Lung (tissue), 11 donors: ENCODE measurements at regions not wholly inside any gene's neighbourhood (a gene's known extent, or its start where the extent isn't known, plus 50 kb on each side); places are given as distances from the start of the nearest gene placed in this dataset.

ENCODE experiments used
- ATAC-seq: fragments of 200-7000 bp; cut with Tn5 transposase; one replicate; pipeline ENCODE4 v1.9.1; 2020; ENCODE audit warnings: moderate number of reproducible peaks; ENCODE audit not compliant: insufficient read depth, low FRiP score
- DNase-seq, 3 donors: peaks; one replicate each; pipeline ENCODE4 v3.0.0-alpha.2; 2013 to 2017
- H3K27ac ChIP-seq, 2 donors: one replicate each; pipeline ENCODE4 v1.5.1; 2013; ENCODE audit warnings: mild to moderate bottlenecking in 2 of 2, moderate library complexity in 2 of 2, control low read depth in 1 of 2, inconsistent platforms in 1 of 2, low read depth in 1 of 2, low read length in 1 of 2
- H3K27me3 ChIP-seq, 3 donors: one replicate each; pipeline ENCODE4 v1.5.1; 2013; ENCODE audit warnings: low read length in 2 of 3; ENCODE audit not compliant: control insufficient read depth in 3 of 3, insufficient read depth in 3 of 3
- H3K36me3 ChIP-seq, 4 donors: one replicate each; pipeline ENCODE4 v1.5.1; 2013; ENCODE audit warnings: low read length in 4 of 4, mild to moderate bottlenecking in 1 of 4, moderate library complexity in 1 of 4; ENCODE audit not compliant: control insufficient read depth in 4 of 4, insufficient read depth in 4 of 4
- H3K4me1 ChIP-seq, 5 donors: one replicate each; pipeline ENCODE4 v1.5.1; 2013; ENCODE audit warnings: low read length in 5 of 5, mild to moderate bottlenecking in 2 of 5, moderate library complexity in 1 of 5; ENCODE audit not compliant: control insufficient read depth in 5 of 5, insufficient read depth in 5 of 5
- H3K4me3 ChIP-seq: one replicate; pipeline ENCODE4 v1.5.1; 2013; ENCODE audit warnings: mild to moderate bottlenecking, control low read depth, moderate library complexity
- H3K9ac ChIP-seq, 2 donors: one replicate each; pipeline ENCODE4 v1.5.1; 2013; ENCODE audit warnings: low read length in 2 of 2, control low read depth in 1 of 2; ENCODE audit not compliant: insufficient read depth in 1 of 2
- H3K9me3 ChIP-seq, 4 donors: one replicate each; pipeline ENCODE4 v1.5.1; 2013; ENCODE audit warnings: low read length in 3 of 4, mild to moderate bottlenecking in 1 of 4, moderate library complexity in 1 of 4; ENCODE audit not compliant: control insufficient read depth in 4 of 4, insufficient read depth in 3 of 4
- CTCF ChIP-seq: IDR thresholded peaks from 2 replicates; pipeline ENCODE4 v1.5.1; 2012; ENCODE audit warnings: mild to moderate bottlenecking; ENCODE audit errors: control extremely low read depth, extremely low read depth
- WGBS, 2 donors: extraction: QIAGEN DNeasy Blood & Tissue Kit; methylation state at CpG; one replicate each; pipeline ENCODE4 v1.1.7; 2013; 5-methylcytosine and 5-hydroxymethylcytosine counted together
- donor health status: control.
- donor health status: control.
- donor health status: Bipolar disorder and iron deficiency.
- donor health status: healthy.
- donor health status: DM: yes; HTN: yes; CAD: no.

- no peak for DNase-seq
- Histone ChIP-seq H3K9ac (no peak overlapping the region), H3K4me1 (no peaks in the 10 kb centered on the region), H3K27ac (no peak overlapping the region), H3K9me3 (peaks cover 0 to 6% (median 0%) of the 10 kb centered on the region in 4 donors), H3K4me3 (no peak overlapping the region), H3K36me3 (no peaks in the 10 kb centered on the region), H3K27me3 (peaks cover 0 to 7% (median 0%) of the 10 kb centered on the region in 3 donors)
- ATAC-seq = no peak
- no peak for TF ChIP-seq CTCF
- 84 to 88% methylated on average over 17 of the region's 17 CpGs for WGBS, 2 donors
These were observed 104.0 kb upstream of the ACTRT2 start for GRCh38 chr1:2917284-2917683.

- ATAC-seq (no peak), DNase-seq (no peak)
- WGBS, 2 donors = 91 to 94% methylated on average over 16 of the region's 16 CpGs
- H3K4me1 ChIP-seq = no peaks in the 10 kb centered on the region
- no peak overlapping the region for H3K27ac ChIP-seq
- H3K27me3 ChIP-seq = peaks cover 0 to 7% (median 0%) of the 10 kb centered on the region in 3 donors
- no peak overlapping the region for H3K9ac ChIP-seq
- H3K36me3 ChIP-seq = no peaks in the 10 kb centered on the region
- H3K4me3 ChIP-seq = no peak overlapping the region
- TF ChIP-seq CTCF = no peak
- peaks cover 0 to 6% (median 0%) of the 10 kb centered on the region in 4 donors for H3K9me3 ChIP-seq
These were observed 102.8 kb upstream of the ACTRT2 start for GRCh38 chr1:2918441-2918840.

- Histone ChIP-seq H3K9me3 (peaks cover 0 to 6% (median 0%) of the 10 kb centered on the region in 4 donors), H3K36me3 (no peaks in the 10 kb centered on the region), H3K27ac (no peak overlapping the region), H3K9ac (no peak overlapping the region), H3K4me3 (no peak overlapping the region), H3K27me3 (peaks cover 0 to 7% (median 0%) of the 10 kb centered on the region in 3 donors), H3K4me1 (no peaks in the 10 kb centered on the region)
- DNase-seq (no peak), ATAC-seq (no peak)
- 91% methylated on average over 17 of the region's 17 CpGs for WGBS, 2 donors
- TF ChIP-seq CTCF = no peak
These were observed 101.4 kb upstream of the ACTRT2 start for GRCh38 chr1:2919841-2920240.

- H3K4me3 ChIP-seq = no peak overlapping the region
- H3K9me3 ChIP-seq = peaks cover 0 to 5% (median 0%) of the 10 kb centered on the region in 4 donors
- H3K27ac ChIP-seq = no peak overlapping the region
- H3K36me3 ChIP-seq = no peaks in the 10 kb centered on the region
- peaks cover 0 to 2% (median 0%) of the 10 kb centered on the region in 5 donors for H3K4me1 ChIP-seq
- peaks cover 0 to 5% (median 0%) of the 10 kb centered on the region in 3 donors for H3K27me3 ChIP-seq
- H3K9ac ChIP-seq = no peak overlapping the region
- no peak for TF ChIP-seq CTCF
- ATAC-seq (no peak), DNase-seq (no peak)
- WGBS, 2 donors = 84 to 90% methylated on average over 14 of the region's 14 CpGs
These were observed 100.7 kb upstream of the ACTRT2 start for GRCh38 chr1:2920421-2921015.
